ENCODE measurements at regions not wholly inside any gene's neighbourhood (a gene's known extent, or its start where the extent isn't known, plus 50 kb on each side); places are given as distances from the start of the nearest gene placed in this dataset.

DNA sequence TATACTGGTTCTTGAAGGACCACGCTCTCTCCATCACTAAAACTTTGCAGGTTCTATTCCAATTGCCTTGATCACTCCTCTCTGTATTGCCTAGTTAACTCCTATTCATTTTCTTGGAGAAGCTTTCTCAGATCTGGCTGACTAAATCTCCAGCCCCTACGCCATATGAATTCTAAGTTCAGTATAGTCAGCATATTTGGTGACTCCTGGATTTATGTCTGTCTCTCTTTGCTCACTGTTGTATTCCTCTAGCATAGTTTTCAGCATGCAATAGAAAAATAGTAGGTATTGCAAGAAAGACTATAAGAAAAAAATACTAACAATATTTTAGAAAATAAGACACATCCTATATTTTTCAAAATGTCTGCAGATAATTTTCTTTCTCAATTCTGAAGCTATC, 579.7 kb downstream of the CDH11 start:
- no peak for TF ChIP-seq CTCF (IDR thresholded peaks at IDR 0.05)
- no peak for TF ChIP-seq POLR2A (IDR thresholded peaks at IDR 0.05)
